HFFc6 (cell line): ENCODE measurements at regions not wholly inside any gene's neighbourhood (a gene's known extent, or its start where the extent isn't known, plus 50 kb on each side); places are given as distances from the start of the nearest gene placed in this dataset.

Experiments used
- DNase-seq: peaks from one replicate; pipeline ENCODE4 v3.0.0-alpha.2; 2018
- H3K27ac Mint-ChIP-seq: 2 replicates; pipeline ENCODE4 v1.8.0; 2020; ENCODE audit warnings: mild to moderate bottlenecking, mixed read lengths
- H3K27me3 Mint-ChIP-seq: 2 replicates; pipeline ENCODE4 v1.8.0; 2021; ENCODE audit warnings: mild to moderate bottlenecking, moderate library complexity, mixed read lengths; ENCODE audit not compliant: insufficient read depth
- H3K36me3 Mint-ChIP-seq: 2 replicates; pipeline ENCODE4 v1.8.0; 2021; ENCODE audit warnings: low read depth, mixed read lengths
- H3K4me1 Mint-ChIP-seq: 2 replicates; pipeline ENCODE4 v1.8.0; 2020; ENCODE audit warnings: low read depth, mixed read lengths
- H3K4me3 Mint-ChIP-seq: 2 replicates; pipeline ENCODE4 v1.8.0; 2020; ENCODE audit warnings: mild to moderate bottlenecking, moderate library complexity, mixed read lengths
- H3K9me3 Mint-ChIP-seq: 2 replicates; pipeline ENCODE4 v1.8.0; 2020; ENCODE audit warnings: mild to moderate bottlenecking, mixed read lengths
- TF ChIP-seq, protein P1 (sequence below): fragments of 200-600 bp; sonication (generic); IDR thresholded peaks from 2 replicates; pipeline ENCODE4 v1.5.0; 2021; ENCODE audit warnings: antibody characterized with exemption, mild to moderate bottlenecking

DNA sequence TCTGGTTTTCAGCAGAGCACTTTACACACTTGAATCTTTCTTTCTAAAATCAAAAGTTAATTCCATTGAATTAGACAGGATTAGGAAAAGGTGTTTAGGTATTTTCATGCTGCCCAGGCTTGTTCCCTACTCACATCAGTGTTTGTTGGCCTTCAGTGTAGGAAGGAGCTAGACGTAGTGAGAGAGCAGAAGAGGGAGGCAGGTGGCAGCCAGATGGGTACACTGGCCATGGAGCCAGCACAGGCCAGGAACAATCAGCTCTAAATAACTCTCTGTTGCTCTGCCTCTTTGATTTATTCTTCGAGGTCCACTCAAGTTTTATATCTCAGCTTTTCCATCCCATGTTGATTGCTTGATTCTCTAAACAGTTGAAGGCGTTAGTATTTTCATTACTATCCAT lies 529.6 kb downstream of the PSAT1 start:
- H3K27ac Mint-ChIP-seq, result no peak overlapping the region
- no peak for DNase-seq
- H3K4me1 Mint-ChIP-seq, result peaks cover 53% of the 10 kb centered on the region
- no peaks in the 10 kb centered on the region; the same call in 1 of the 2 replicates for H3K27me3 Mint-ChIP-seq
- TF ChIP-seq, protein P1, sequence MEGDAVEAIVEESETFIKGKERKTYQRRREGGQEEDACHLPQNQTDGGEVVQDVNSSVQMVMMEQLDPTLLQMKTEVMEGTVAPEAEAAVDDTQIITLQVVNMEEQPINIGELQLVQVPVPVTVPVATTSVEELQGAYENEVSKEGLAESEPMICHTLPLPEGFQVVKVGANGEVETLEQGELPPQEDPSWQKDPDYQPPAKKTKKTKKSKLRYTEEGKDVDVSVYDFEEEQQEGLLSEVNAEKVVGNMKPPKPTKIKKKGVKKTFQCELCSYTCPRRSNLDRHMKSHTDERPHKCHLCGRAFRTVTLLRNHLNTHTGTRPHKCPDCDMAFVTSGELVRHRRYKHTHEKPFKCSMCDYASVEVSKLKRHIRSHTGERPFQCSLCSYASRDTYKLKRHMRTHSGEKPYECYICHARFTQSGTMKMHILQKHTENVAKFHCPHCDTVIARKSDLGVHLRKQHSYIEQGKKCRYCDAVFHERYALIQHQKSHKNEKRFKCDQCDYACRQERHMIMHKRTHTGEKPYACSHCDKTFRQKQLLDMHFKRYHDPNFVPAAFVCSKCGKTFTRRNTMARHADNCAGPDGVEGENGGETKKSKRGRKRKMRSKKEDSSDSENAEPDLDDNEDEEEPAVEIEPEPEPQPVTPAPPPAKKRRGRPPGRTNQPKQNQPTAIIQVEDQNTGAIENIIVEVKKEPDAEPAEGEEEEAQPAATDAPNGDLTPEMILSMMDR, result no peak
- 0 out of 2 replicates have a peak, but pooled peaks cover 4% of the 10 kb centered on the region for H3K9me3 Mint-ChIP-seq
- no peak overlapping the region for H3K4me3 Mint-ChIP-seq
- peaks cover 6% of the 10 kb centered on the region for H3K36me3 Mint-ChIP-seq

DNA sequence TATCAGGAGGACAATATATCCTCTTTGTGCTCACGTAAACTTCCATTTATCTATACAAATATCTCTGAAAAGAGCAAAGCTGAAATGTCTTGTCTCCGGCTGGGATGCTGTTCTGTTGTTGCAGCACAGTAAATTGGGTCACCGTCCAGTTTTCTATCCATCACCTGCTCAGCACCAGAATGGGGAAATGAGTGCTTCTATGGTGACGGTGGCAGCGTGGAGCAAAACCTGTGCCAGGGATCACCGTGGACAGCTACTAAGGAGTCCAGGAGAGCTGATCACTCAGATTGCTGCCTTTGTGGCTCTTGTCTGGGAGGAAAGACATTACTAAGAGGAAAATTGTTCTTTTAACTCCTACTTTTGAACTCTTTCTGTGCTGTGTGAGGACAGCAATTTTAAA lies 531.6 kb downstream of the PSAT1 start:
- Mint-ChIP-seq H3K4me3 (no peak overlapping the region), H3K36me3 (peaks cover 6% of the 10 kb centered on the region), H3K27ac (no peak overlapping the region), H3K27me3 (no peaks in the 10 kb centered on the region; the same call in 1 of the 2 replicates), H3K9me3 (0 out of 2 replicates have a peak, but pooled peaks cover 4% of the 10 kb centered on the region), H3K4me1 (peaks cover 46% of the 10 kb centered on the region)
- TF ChIP-seq, protein P1, result no peak
- no peak for DNase-seq

DNA sequence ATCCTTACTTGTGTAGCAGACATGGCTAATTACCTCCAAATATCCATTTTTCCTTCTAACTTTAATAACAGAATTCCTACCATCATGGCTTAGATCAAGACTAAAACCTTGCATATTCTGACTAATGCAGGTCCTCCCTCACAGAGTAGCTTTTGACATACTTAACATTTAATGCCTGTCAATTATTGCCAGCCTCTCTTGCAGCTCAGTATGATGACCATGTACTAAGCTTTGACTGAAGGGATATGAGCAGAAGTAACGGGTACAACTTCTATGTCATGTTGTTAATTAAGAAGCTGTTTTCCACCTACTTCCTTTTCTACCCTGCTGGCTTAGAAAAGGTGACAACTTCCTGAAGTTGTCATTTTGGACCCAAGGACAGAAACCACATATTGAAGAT lies 533.4 kb downstream of the PSAT1 start:
- H3K27me3 Mint-ChIP-seq, result no peaks in the 10 kb centered on the region; the same call in 1 of the 2 replicates

DNA sequence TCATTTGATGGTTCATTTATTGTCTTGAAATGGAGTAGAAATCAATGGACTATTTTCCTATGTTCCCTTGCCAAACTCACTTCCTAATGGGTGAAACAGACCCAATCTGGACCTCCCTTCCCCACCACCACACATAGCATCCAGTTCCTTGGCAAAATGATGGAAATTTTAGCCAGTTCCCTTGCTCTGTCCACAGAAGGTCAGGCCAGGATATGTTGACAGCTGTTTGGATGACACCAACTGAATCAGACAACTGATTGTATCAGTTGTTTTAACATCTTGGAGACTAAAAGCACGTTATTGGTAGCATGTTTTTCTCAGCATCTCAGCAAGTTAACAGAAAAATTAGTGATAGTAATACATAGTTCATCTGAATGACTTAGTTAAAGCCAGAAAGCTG lies 534.8 kb downstream of the PSAT1 start:
- Mint-ChIP-seq H3K4me1 (peaks cover 42% of the 10 kb centered on the region), H3K36me3 (peaks cover 6% of the 10 kb centered on the region), H3K27ac (peak overlapping the region; percentile 62), H3K9me3 (0 out of 2 replicates have a peak, but pooled peaks cover 4% of the 10 kb centered on the region), H3K4me3 (no peak overlapping the region), H3K27me3 (no peaks in the 10 kb centered on the region)
- peak; percentile 32 for DNase-seq
- TF ChIP-seq, protein P1, result no peak

More for the DNA sequence above, 533.4 kb downstream of the PSAT1 start:
- H3K9me3 Mint-ChIP-seq, result 0 out of 2 replicates have a peak, but pooled peaks cover 4% of the 10 kb centered on the region
- DNase-seq, result no peak
- no peak overlapping the region for H3K27ac Mint-ChIP-seq
- H3K36me3 Mint-ChIP-seq, result peaks cover 6% of the 10 kb centered on the region
- TF ChIP-seq, protein P1, result no peak
- no peak overlapping the region for H3K4me3 Mint-ChIP-seq
- peaks cover 42% of the 10 kb centered on the region for H3K4me1 Mint-ChIP-seq

DNA sequence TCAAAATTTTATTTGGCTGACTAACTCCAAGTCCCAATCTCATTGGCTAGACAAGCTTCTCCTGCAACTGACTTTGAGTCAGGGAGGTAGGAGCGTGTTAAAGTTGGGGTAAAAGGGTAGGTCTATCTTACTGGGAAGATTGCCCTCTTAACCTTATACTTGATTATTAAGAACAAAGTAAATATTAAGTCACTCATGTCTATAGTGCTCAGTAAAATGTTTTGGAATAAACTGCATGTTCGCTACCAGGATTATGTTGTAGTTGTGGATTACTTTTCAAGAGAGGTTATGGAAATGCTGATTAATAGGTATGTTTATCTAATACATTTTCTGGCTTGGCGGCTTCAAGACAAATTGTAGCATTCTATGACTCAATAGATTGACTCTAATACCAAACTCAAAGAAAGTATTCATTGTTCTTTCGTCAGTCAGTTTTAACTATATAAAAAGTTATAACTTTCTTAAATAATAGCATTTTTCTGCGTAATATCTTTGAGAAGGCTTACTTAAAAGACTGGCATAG lies 539.1 kb downstream of the PSAT1 start:
- Mint-ChIP-seq H3K4me1 (peaks cover 36% of the 10 kb centered on the region), H3K36me3 (no peaks in the 10 kb centered on the region), H3K27ac (no peak overlapping the region), H3K9me3 (no peaks in the 10 kb centered on the region), H3K4me3 (no peak overlapping the region), H3K27me3 (no peaks in the 10 kb centered on the region)
- DNase-seq, result no peak
- TF ChIP-seq, protein P1, result no peak
